HEK293T (cell line): ENCODE measurements at regions not wholly inside any gene's neighbourhood (a gene's known extent, or its start where the extent isn't known, plus 50 kb on each side); places are given as distances from the start of the nearest gene placed in this dataset.

Experiments
- ARNT ChIP-seq: fragments of 450-650 bp; IDR thresholded peaks from 2 replicates; pipeline ENCODE4 v1.6.1; 2017; ENCODE audit warnings: mild to moderate bottlenecking
- FOXK2 ChIP-seq: fragments of 450-650 bp; IDR thresholded peaks from 2 replicates; pipeline ENCODE4 v1.6.1; 2016; ENCODE audit warnings: mild to moderate bottlenecking
- FOXM1 ChIP-seq: fragments of 450-650 bp; IDR thresholded peaks from 2 replicates; pipeline ENCODE4 v1.6.1; 2017; ENCODE audit warnings: mild to moderate bottlenecking, borderline replicate concordance
- NFRKB ChIP-seq: fragments of 450-650 bp; IDR thresholded peaks from 2 replicates; pipeline ENCODE4 v1.6.1; 2016; ENCODE audit warnings: mild to moderate bottlenecking, moderate library complexity

- TF ChIP-seq ARNT (no peak), NFRKB (no peak), FOXM1 (no peak), FOXK2 (no peak)
Measured at GRCh38 chr13:34700155-34700554, 241.9 kb upstream of the NBEA start.
